GM19452 (cell line): ENCODE measurements at regions not wholly inside any gene's neighbourhood (a gene's known extent, or its start where the extent isn't known, plus 50 kb on each side); places are given as distances from the start of the nearest gene placed in this dataset.

Experiments
- ATAC-seq: cut with Tn5 transposase; IDR thresholded peaks from one replicate; pipeline ENCODE4 v1.9.1; 2021; ENCODE audit not compliant: unreplicated experiment

DNA sequence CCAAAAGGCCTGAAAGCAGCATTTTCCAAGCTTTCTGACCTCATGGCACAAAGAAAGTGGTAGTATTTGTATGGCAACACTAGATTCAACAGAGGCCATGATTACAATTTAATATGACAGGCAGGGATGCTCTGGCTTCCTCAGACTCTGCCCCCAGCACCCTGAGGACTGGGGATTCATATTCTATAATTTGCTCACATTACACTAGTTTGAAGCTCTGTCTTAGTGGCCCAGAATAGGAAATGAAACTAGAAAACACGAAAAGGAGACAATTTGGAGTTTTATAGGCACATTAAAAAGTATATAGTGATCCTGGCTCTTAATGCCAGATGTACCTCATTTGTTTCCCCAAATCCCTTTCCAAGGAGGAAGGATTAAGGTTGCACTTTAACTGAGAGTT is 173.0 kb upstream of the STK17B start:
- no peak for ATAC-seq

DNA sequence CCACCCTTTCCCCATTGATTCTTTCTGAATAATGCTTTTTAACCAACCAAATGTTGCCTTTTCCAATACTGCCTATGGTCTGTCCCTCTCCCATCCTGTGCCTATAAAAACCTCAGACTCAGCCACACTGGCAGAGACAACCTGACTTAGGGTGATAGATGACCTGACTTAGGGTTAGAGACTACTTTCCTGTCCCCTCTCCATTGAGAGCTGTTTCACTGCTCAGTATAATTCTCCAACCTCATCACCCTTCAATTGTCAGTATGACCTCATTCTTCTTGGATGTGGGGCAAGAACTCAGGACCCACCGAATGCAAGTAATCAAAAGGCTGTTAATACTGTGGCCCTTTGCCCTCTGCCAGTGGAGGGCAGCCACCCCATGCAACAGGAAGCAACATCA is 182.3 kb upstream of the STK17B start:
- no peak for ATAC-seq

DNA sequence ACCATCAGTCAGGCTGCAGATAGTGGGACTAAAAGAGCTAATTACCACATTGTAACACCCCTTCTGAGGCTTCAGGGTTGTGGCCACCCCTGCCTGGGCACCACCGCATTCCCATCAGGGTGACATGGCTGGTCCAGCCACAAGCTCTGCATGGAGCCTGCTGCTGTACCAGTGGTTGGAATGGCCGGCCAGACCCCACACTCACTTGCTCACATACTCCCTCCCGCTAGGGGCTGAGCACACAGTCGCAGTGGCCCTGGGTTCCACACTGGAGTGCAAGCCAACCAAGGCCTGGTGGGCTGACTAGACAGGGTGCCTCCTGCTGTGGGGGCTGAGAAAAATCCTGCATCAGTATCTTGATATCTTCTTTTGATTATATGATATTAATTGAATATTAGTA is 182.8 kb upstream of the STK17B start:
- no peak for ATAC-seq

DNA sequence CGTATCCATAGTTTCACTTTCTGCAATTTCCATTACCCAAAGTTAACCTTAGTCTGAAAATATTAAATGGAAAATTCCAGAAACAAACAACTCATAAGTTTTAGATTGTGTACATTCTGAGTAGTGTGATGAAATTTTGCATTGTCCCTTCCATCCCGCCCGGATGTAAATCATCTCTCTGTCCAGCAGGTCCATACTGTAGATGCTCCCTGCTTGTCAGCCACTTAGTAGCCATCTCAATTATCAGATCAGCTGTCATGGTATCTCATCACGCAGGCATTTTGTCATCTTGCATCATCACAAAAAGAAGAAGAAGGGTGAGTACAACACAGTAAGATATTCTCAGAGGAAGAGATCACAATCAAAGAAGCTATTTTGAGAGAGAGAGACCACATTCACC is 185.0 kb upstream of the STK17B start:
- ATAC-seq: no peak

DNA sequence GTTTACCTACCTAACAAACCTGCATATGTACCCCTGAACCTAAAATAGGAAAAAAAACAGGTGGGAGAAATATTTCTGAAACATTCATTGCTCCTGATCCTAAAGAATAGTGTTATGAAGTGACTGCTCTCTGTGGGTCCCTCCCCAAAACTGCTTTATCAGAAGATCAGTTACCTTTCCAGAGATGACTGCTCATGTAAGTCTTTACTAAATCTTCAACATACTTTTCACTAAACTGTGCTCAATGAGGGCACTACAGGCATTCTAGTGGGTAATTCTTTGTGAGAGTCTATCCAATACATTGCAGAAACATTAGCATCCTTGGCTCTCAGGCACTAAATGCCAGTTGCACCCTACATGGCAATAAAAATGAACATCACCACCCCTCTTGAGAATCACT is 189.3 kb upstream of the STK17B start:
- ATAC-seq: no peak

DNA sequence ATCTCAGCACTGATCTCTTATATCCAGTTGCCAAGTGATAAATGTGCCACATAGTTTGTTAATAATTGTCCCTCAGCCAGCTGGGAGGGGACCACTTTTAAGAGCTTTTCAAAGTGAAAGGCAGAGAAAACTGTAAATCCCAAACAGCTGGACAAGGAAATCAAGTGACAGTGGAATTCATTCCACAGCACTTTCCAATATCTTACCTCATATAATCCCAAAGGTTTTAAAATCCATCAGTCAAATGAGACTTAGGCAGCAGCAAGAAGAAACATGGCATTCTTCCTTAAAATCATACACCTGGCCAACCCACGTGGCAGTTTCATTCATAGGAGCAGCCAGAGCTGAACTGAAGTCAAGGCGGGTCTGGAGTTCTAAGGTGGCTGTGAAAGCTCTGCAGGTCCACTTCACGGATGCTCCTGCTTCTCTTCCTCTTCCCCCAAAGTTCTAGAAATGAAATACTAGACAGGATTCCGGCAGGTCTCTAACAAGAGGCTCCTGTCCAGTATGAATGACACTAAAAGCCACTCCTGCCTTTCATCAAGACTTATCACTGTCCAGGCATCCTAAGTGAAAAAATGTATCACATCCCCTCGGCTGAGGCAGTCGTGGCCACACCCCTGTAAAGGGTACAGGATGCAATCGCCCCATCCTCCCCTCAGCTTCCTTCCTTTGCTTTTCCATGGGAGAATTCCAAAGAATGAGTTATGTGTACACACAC is 190.4 kb upstream of the STK17B start:
- ATAC-seq: no peak

DNA sequence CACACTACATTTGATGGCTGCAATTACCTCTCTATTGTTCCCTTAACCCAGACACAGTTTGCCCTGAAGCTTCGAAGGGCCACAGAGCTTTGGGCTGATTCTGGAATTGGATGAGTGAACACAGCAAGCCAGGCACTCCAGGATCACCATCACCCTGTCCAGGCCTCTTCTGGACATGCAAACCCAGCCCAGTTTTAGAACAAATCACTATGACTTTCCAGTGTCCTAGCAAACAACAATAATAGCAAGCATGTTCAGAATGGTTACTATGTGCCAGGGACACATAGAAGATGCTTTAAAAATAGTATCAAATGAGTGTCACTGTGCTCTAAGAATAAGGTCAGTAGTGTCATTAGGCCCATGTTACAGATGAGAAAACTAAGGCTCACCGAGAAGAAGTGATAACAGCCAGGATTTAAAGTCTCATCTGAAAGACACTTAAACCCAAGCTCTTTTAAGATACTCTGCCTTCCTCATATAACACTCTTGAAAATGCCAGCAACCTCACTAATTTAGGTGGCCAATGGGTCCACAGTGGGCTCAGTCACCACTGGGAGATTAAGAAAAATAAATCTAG is 191.7 kb upstream of the STK17B start:
- ATAC-seq: no peak

DNA sequence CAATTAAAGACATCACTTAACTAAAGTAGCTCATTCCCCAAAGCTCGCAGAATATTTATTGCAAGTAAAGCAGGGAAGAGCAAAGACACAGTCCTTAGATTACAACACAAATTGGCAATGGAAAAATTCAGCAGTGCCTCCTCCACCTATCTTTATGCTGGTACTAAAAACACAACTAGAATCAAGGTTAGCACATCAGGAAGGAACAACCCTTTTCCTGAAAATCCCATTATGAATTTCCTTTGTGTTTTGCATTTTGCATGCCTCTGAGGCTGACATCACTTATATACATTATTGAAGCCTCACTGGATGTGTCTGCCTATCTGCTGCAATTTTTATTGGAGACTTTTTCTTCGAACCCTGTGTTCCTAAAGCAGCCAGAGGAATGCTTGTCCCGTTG is 193.8 kb upstream of the STK17B start:
- no peak for ATAC-seq

DNA sequence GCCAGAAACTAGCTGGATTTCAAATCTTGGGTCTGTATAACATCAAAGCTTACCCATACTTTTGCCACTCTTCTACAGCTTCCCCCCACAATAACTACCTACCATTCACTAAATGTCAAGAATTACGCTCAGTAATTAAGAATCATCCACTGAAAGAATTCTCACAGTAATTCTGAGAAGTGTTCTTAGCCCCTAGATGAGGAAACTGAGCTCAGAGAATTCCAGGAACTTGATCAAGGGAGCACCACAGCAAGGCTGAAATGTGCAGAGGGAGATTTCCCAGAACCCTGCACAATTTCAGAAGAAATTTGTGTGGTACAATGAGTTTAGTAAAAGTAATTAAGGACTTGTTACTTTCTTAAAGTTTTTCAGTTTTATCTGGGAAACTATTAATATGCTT is 194.5 kb upstream of the STK17B start:
- ATAC-seq: no peak

DNA sequence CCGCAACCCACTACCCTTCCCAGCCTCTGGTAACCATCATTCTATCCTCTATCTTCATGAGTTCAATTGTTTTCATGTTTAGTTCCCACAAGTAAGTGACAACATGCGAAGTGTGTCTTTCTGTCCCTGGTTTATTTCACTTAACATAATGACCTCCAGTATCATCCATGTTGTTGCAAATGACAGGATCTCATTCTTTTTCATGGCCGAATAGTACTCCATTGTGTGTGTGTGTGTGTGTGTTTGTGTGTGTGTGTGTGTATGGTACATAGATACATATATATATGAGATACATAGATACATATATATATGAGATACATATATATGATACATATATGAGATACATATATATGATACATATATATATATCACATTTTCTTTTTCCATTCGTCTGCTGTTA is 196.3 kb upstream of the STK17B start:
- no peak for ATAC-seq

DNA sequence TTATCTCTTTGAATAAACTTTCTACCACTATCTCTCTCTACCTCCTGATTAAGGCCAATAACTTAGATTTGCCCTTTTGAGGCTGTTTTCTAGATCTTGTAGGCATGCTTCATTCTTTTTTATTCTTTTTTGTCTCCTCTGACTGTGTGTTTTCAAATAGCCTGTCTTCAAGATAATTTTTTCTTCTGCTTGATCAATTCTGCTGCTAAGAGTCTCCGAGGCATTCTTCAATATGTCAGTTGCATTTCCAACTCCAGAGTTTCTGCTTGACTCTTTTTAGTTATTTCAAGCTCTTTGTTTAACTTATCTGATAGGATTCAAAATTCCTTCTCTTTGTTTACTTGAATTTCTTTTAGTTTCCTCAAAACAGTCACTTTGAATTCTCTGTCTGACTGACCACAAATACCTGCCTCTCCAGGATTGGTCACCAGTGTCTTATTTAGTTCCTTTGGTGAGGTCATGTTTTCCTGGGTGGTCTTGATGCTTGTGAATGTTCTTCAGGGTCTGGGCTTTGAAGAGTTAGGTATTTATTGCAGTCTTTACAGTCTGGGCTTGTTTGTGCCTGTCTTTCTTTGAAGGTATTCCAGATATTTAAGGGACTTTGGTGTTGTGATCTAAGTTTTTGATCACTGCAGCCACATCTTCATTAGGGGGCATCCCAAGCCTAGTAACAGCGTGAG is 197.3 kb upstream of the STK17B start:
- no peak for ATAC-seq

DNA sequence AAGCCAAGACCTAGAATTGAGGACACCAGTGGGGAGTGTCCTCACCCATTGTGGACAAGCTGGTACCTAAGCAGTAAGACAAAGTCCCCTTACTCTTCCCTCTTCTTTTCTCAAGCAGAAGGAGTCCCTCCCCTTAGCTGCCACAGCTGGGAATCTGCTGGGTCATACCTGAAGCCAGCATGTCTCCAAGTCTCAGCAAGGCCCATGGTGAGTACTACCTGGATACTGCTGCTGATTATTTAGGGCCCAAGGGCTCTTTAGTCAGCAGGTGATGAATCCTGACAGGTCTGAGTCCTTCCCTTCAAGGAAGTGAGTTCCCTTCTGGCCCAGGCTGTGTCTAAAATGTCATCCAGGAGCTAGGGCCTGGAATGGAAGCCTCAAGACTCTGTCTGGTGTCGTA is 198.6 kb upstream of the STK17B start:
- no peak for ATAC-seq

DNA sequence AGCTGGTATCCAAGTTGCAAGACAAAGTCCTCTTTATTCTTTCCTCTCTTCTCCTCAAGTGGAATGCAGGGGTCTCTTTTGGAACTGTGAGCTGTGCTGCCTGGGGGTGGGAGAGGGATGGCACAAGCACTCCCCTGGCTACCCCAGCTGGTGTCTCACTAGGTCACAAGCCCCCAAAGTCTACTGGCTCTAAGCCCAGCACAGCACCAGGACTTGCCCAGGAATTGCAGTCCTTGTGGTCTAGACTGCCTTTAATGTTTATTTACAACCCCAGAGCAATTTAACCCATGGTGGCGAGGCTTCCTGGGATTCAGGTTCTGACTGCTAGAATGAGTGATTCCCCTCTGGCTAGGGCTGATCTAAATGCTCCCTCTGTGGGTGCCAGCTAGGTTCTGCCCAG is 199.0 kb upstream of the STK17B start:
- no peak for ATAC-seq

DNA sequence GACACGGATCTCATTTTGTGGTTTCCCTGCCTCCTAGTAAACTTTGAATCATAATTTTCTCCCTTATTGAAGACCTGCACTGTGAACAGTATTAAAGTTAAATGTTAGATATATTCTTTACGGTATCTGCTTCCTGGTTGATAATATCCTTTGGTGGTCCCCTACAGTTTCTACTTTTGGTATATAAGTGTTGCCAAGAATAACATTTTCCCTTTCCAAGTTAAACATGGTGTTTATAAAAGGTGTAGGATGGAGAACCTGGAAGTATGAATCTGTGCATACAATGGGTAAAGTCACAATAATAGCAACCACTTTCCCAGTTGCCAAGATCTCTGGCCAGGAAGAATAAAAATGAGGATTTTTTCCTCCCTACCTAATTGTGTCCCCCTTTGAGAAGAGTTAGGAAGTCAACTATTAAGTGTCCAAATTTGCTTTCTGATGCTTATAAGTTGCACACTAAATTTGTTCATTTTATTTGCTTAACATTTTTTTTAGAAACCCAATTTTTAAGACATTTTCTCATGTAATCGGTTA is 201.0 kb upstream of the STK17B start:
- ATAC-seq: no peak

DNA sequence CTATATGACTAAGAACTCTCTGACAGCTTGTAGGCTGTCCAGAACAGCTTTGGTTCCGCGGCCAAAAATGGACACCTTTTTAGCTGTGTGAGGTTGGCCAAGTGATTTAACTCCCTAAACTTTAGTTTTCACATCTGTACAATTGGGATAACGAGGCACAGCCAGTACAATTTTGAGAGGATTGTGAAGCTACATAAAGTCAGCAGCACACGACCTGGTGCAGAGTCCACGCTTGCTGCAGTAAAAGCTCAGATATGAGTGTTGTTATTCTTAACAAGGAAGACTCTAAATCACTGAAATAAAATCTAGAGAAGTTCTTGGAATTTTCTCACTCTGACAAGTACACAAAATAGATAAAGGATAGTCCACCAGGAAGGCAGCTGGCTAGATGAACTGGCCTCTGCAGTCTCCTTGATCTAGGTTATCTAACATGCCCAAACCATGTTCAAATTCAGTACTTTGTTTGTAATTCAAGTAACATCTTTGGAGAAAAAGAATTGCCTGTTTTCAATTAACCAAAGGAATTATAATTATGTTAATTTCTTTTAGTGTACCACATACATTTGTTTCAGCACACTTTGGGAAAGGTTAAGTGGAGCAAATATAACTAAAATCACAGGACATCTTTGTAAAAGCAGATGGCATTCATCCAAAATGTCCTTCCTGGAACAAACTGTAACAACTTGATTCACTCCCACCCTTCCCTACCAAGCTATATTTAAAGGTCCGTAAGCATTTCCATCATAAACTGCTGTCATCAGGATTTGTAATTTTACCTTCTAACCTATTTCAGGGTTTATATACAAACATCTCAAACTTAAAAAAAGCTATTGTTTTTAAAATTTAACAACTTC is 201.7 kb upstream of the STK17B start:
- no peak for ATAC-seq

DNA sequence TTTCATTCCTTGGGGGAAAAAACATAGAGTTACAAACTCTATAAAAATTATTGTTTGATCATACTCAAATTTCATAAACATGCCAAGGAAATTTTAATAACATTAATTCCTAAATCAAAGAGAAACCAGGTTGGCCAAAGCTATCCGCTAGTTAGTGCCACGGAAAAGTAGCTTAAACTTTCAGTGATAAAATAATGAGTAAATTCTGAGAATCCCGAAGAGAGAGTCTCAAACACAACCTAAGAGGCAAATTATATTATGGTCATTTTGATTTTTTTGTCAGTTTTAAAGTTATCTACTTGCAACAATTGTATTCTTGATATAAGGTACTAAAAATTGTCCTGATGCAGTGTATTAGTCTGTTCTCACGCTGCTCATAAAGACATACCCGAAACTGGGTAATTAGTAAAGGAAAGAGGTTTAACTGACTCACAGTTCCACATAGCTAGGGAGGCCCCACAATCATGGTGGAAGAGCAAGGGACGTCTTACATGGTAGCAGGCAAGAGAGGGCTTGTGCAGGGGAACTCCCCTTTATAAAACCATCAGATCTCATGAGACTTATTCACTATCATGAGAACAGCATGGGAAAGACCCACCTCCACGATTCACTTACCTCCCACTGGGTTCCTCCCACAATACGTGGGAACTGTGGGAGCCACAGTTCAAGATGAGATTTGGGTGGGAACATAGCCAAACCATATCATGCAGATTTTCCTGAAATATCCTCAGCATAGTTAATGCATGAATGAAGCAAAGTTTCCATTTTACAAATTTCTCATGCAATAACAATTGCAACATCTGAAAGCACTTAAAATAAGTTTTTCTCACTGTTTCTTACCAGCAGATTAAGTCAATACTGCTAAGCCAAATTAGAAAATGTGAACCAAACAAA is 205.9 kb upstream of the STK17B start:
- ATAC-seq: peak; percentile 54

DNA sequence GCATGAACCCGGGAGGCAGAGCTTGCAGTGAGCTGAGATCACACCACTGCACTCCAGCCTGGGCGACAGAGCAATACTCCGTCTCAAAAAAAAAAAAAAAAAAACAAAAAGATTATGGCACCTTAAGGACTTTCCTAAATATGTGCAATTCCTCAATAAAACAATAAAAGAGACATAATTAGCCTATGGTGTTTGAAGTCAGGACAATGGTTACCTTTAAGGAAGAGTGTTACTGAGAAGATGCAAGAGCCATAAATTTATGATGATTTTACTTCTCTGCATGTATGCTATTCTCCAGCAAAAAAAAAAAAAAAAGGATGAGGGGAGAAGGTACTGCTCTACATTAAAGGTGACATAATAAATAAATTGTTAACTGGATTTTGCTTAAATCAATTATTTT is 208.2 kb upstream of the STK17B start:
- no peak for ATAC-seq

DNA sequence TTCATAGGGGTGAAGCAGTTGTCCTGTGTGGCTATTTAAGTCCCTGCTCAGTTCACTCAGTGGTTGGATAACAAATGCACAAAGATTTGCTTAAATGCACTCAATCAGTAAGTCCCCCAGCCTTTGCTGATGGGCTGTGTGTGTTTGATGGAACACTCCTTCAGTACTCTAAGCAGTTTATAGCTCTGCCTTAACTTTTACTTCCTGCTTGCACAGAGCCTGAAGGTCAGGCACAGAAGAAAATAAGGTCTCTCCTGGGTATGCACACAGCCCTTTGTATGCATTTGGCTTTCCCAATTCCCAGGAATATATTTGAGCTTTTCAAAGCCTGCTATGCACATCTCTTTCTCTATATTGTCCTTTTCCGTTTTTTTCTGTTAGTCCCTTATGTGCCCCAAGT is 208.7 kb upstream of the STK17B start:
- ATAC-seq: no peak

DNA sequence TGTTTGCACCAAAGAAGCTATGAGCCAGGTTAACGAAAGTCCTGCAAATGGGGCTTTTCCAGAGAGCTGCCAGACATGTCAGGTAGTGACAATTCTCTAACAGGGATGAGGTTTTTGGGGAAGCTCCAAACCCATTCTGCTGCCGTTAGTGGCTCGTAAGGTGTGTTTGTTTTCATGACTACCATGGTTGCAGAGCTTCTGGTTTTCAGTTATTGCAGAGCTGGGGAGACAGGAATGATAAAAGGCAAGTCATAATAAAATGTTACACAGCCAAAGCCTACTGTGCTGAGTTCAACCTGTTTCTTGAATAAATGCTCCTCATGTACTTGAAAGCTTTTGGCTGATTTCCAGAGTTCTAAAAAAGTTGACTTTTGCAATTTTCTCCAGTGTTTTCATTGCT is 209.2 kb upstream of the STK17B start:
- ATAC-seq: no peak

DNA sequence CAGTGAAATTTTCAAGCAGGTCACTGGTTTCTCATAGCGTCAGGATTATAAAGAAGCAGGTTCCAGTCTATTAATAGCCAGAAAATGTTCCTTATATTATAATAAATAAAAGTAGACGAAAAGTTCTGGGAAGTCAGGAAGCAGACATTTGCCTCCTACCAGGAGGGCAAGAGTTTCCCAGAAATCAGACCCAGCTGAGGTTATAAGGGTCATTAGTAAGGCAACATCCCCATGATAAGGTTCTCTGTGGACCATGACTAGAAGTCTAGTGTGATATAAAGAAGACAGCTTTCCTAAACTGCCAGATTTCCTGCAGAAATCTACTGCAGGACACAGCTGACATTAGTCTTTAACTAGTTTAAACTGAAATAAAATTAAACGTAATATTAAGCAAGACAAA is 210.1 kb upstream of the STK17B start:
- ATAC-seq: no peak
